NAMALWA (cell line): ENCODE measurements at regions not wholly inside any gene's neighbourhood (a gene's known extent, or its start where the extent isn't known, plus 50 kb on each side); places are given as distances from the start of the nearest gene placed in this dataset.

Experiments used
- DNase-seq: peaks from one replicate; pipeline ENCODE4 v3.0.0-alpha.2; 2015; ENCODE audit warnings: low spot score

GRCh38 chr10:61318429-61318828 lies 134.8 kb downstream of the TMEM26 start:
- DNase-seq, result no peak

GRCh38 chr10:61317706-61318105 lies 135.5 kb downstream of the TMEM26 start:
- no peak for DNase-seq

GRCh38 chr10:61316676-61317265 lies 136.4 kb downstream of the TMEM26 start:
- no peak for DNase-seq

- DNase-seq, result no peak
These were observed 138.9 kb downstream of the TMEM26 start for GRCh38 chr10:61314273-61314672.

GRCh38 chr10:61313460-61313859 lies 139.7 kb downstream of the TMEM26 start:
- no peak for DNase-seq

GRCh38 chr10:61304746-61305145 lies 148.4 kb downstream of the TMEM26 start:
- DNase-seq, result no peak

- DNase-seq, result no peak
These were observed 151.1 kb downstream of the TMEM26 start for GRCh38 chr10:61302124-61302523.

GRCh38 chr10:61301575-61301974 lies 151.6 kb downstream of the TMEM26 start:
- DNase-seq, result no peak

- no peak for DNase-seq
These were observed 153.3 kb downstream of the TMEM26 start for GRCh38 chr10:61299841-61300240.

- no peak for DNase-seq
These were observed 154.0 kb downstream of the TMEM26 start for GRCh38 chr10:61299156-61299555.

- DNase-seq, result no peak
These were observed 155.0 kb downstream of the TMEM26 start for GRCh38 chr10:61298194-61298593.

- no peak for DNase-seq
These were observed 157.0 kb downstream of the TMEM26 start for GRCh38 chr10:61296161-61296560.

- DNase-seq, result no peak
These were observed 159.1 kb downstream of the TMEM26 start for GRCh38 chr10:61294131-61294530.

GRCh38 chr10:61289813-61290212 lies 163.4 kb downstream of the TMEM26 start:
- DNase-seq, result no peak

GRCh38 chr10:61286686-61287085 lies 166.5 kb downstream of the TMEM26 start:
- peak; percentile 33 for DNase-seq

- DNase-seq, result no peak
These were observed 167.4 kb downstream of the TMEM26 start for GRCh38 chr10:61285749-61286148.

- DNase-seq, result peak; percentile 66
These were observed 168.8 kb downstream of the TMEM26 start for GRCh38 chr10:61284222-61284890.

- no peak for DNase-seq
These were observed 169.5 kb downstream of the TMEM26 start for GRCh38 chr10:61283481-61284221.

GRCh38 chr10:61283066-61283465 lies 170.1 kb downstream of the TMEM26 start:
- no peak for DNase-seq

GRCh38 chr10:61280303-61280702 lies 172.9 kb downstream of the TMEM26 start:
- no peak for DNase-seq

GRCh38 chr10:61279400-61279799 lies 173.8 kb downstream of the TMEM26 start:
- no peak for DNase-seq

- DNase-seq, result no peak
These were observed 174.6 kb downstream of the TMEM26 start for GRCh38 chr10:61278556-61278955.

GRCh38 chr10:61272781-61273180 lies 180.4 kb downstream of the TMEM26 start:
- DNase-seq, result no peak
